PC-9 (cell line): ENCODE measurements at regions not wholly inside any gene's neighbourhood (a gene's known extent, or its start where the extent isn't known, plus 50 kb on each side); places are given as distances from the start of the nearest gene placed in this dataset.

ENCODE experiments used
- CTCF ChIP-seq: fragments of 200-600 bp; sonication (generic); conservative IDR thresholded peaks from 2 replicates; pipeline ENCODE4 v1.6.1; 2017; ENCODE audit warnings: mixed run types, antibody characterized with exemption, mild to moderate bottlenecking, moderate library complexity
- EZH2 ChIP-seq: fragments of 200-600 bp; sonication (generic); IDR thresholded peaks from 2 replicates; pipeline ENCODE4 v1.8.0; 2017; ENCODE audit warnings: antibody characterized with exemption, low read depth

- no peak for TF ChIP-seq CTCF
- TF ChIP-seq EZH2, result no peak
Observed at GRCh38 chr15:46354443-46354842, 719.6 kb downstream of the SQOR start.
